K562 (cell line): ENCODE measurements at regions not wholly inside any gene's neighbourhood (a gene's known extent, or its start where the extent isn't known, plus 50 kb on each side); places are given as distances from the start of the nearest gene placed in this dataset.

Experiments used
- ATAC-seq: fragments of 200-7000 bp; cut with Tn5 transposase; 3 replicates; pipeline ENCODE4 v1.9.1; 2020; ENCODE audit warnings: moderate library complexity
- BruUV-seq: library from RNA; stranded (reverse); fragments of 400-500 nt; replicated peaks from 2 replicates; lab custom pipeline; 2021; lab: Mats Ljungman, UMichigan
- CTCF ChIA-PET: fragments of 300-600 bp; formaldehyde crosslinking; extraction: SDS; loops from one replicate; lab custom pipeline; 2021; ENCODE audit warnings: low intra/inter-chr PET ratio; lab: Yijun Ruan, JAX
- POLR2A ChIA-PET: fragments of 300-600, 350-650 bp; sonication (Branson Sonifier 250); formaldehyde crosslinking; extraction: SDS; loops from one replicate; lab custom pipeline; 2021; ENCODE audit warnings: antibody characterized with exemption, inconsistent platforms; lab: Yijun Ruan, JAX
- DNase-seq, 4 experiments: peaks; one replicate each; pipeline versions ENCODE4 v3.0.0 to v3.0.0-alpha.2; 2011 to 2018; ENCODE audit warnings: low spot score in 3 of 4, mixed read lengths in 3 of 4; ENCODE audit errors: extremely low read depth in 1 of 4
- FAIRE-seq: peaks from 2 replicates; lab custom pipeline; 2011; peaks lifted over from hg19 to GRCh38; lab: Jason Lieb, UNC
- H2AFZ ChIP-seq: 2 replicates; pipeline ENCODE4 v1.6.0; 2011; ENCODE audit warnings: low read depth, low read length, control low read depth, inconsistent platforms
- H3K27ac ChIP-seq: fragments of 200-600 bp; 3 replicates; pipeline ENCODE4 v1.8.0; 2011; ENCODE audit warnings: low read depth, mild to moderate bottlenecking, control low read depth, inconsistent platforms, low read length, moderate library complexity, mixed read lengths; ENCODE audit errors: extremely low read depth
- H3K27me3 ChIP-seq, 2 experiments: fragments of 300-600 bp in 1 of 2; 2 replicates in 1 of 2; 3 replicates in 1 of 2; pipeline versions ENCODE4 v1.6.0 to v1.8.0; 2011; ENCODE audit warnings: inconsistent platforms in 2 of 2, low read length in 2 of 2, mild to moderate bottlenecking in 1 of 2, mixed read lengths in 1 of 2, moderate library complexity in 1 of 2; ENCODE audit not compliant: control insufficient read depth in 2 of 2, insufficient read depth in 2 of 2
- H3K36me3 ChIP-seq: fragments of 300-600 bp; 3 replicates; pipeline ENCODE4 v1.8.0; 2011; ENCODE audit warnings: mild to moderate bottlenecking, low read length, inconsistent platforms; ENCODE audit not compliant: control insufficient read depth, insufficient read depth
- H3K4me1 ChIP-seq, 2 experiments: fragments of 200-600 bp in 1 of 2; replicated peaks in 1 of 2; 2 replicates in 1 of 2; 3 replicates in 1 of 2; pipeline versions ENCODE4 v1.5.1 to v1.8.0; 2011; ENCODE audit warnings: inconsistent platforms in 2 of 2, low read length in 2 of 2, mild to moderate bottlenecking in 1 of 2, mixed read lengths in 1 of 2, moderate library complexity in 1 of 2; ENCODE audit not compliant: control insufficient read depth in 2 of 2, insufficient read depth in 2 of 2
- H3K4me2 ChIP-seq: 2 replicates; pipeline ENCODE4 v1.6.1; 2011; ENCODE audit warnings: low read length, control low read depth, inconsistent platforms, mixed read lengths; ENCODE audit not compliant: insufficient read depth
- H3K4me3 ChIP-seq: fragments of 200-600 bp; sonication (generic), shearing (Covaris generic); 2 replicates; pipeline ENCODE4 v1.5.1; 2016; ENCODE audit warnings: control low read depth, inconsistent platforms
- H3K79me2 ChIP-seq: fragments of 200-600 bp; 3 replicates; pipeline ENCODE4 v1.8.0; 2011; ENCODE audit warnings: low read length, inconsistent platforms; ENCODE audit not compliant: control insufficient read depth, insufficient read depth
- H3K9ac ChIP-seq, 2 experiments: 2 replicates each; pipeline versions ENCODE4 v1.6.0 to v1.6.1; 2011; ENCODE audit warnings: low read depth in 2 of 2, low read length in 2 of 2, control low read depth in 1 of 2, inconsistent platforms in 1 of 2, mild to moderate bottlenecking in 1 of 2, mixed read lengths in 1 of 2; ENCODE audit not compliant: insufficient read depth in 1 of 2
- H3K9me1 ChIP-seq: one replicate; pipeline ENCODE4 v1.6.0; 2011; ENCODE audit warnings: inconsistent platforms, mild to moderate bottlenecking, low read length, moderate library complexity; ENCODE audit not compliant: control insufficient read depth, insufficient read depth
- H3K9me3 ChIP-seq: replicated peaks from 2 replicates; pipeline ENCODE4 v1.5.1; 2011; ENCODE audit warnings: low read depth, low read length, inconsistent platforms; ENCODE audit not compliant: control insufficient read depth, insufficient read depth
- H4K20me1 ChIP-seq: replicated peaks from 2 replicates; pipeline ENCODE4 v1.6.1; 2011; ENCODE audit warnings: low read length, inconsistent platforms, mixed read lengths; ENCODE audit not compliant: control insufficient read depth, insufficient read depth
- CBX5 ChIP-seq: IDR thresholded peaks from 2 replicates; pipeline ENCODE4 v1.6.1; 2014; ENCODE audit warnings: low read depth, borderline replicate concordance
- HEY1 ChIP-seq: fragments of 250-450 bp; sonication (Bioruptor Pico); IDR thresholded peaks from 2 replicates; pipeline ENCODE4 v1.5.0; 2020; ENCODE audit warnings: mild to moderate bottlenecking, moderate library complexity, borderline replicate concordance
- KDM1A ChIP-seq, 2 experiments: fragments of 450-650 bp; IDR thresholded peaks; 2 replicates each; pipeline ENCODE4 v1.6.1; 2016; ENCODE audit warnings: mild to moderate bottlenecking in 2 of 2
- NCOR1 ChIP-seq: fragments of 450-650 bp; IDR thresholded peaks from 2 replicates; pipeline ENCODE4 v1.6.1; 2016; ENCODE audit warnings: mild to moderate bottlenecking, moderate library complexity
- STAT5A ChIP-seq: IDR thresholded peaks from 2 replicates; pipeline ENCODE4 v1.6.1; 2012; ENCODE audit warnings: low read length, inconsistent platforms, borderline replicate concordance
- TGIF2 ChIP-seq: sonication (generic); formaldehyde crosslinking; IDR thresholded peaks from 2 replicates; pipeline ENCODE4 v1.8.1; 2022; ENCODE audit warnings: mild to moderate bottlenecking, missing genetic modification reagents, moderate library complexity
- U2AF1 ChIP-seq: fragments of 200-400 bp; formaldehyde crosslinking; optimal IDR thresholded peaks from 2 replicates; pipeline ENCODE3; 2017; ENCODE audit warnings: mild to moderate bottlenecking, low read depth, low read length, moderate library complexity
- ZNF699 ChIP-seq: fragments of 250-450 bp; sonication (Bioruptor Pico); IDR thresholded peaks from 2 replicates; pipeline ENCODE4 v1.8.0; 2021; ENCODE audit warnings: mild to moderate bottlenecking, moderate library complexity; ENCODE audit not compliant: insufficient replicate concordance
- WGBS: fragments of 100-300 bp; shearing (Covaris generic); methylation state at CpG from one replicate; pipeline ENCODE4 v1.1.6; 2016; ENCODE audit warnings: low coverage, mixed read lengths; ENCODE audit not compliant: insufficient coverage; ENCODE audit errors: missing lambda C conversion rate; 5-methylcytosine and 5-hydroxymethylcytosine counted together
- in situ Hi-C: fragments of 300-500 bp; cut with MboI; formaldehyde crosslinking; loops from 4 replicates; pipeline ENCODE4 v1.15.0; 2018; ENCODE audit warnings: inconsistent platforms, mixed read lengths
- intact Hi-C: fragments of 100-400 bp; cut with micrococcal nuclease; formaldehyde crosslinking; loops from 2 replicates; pipeline ENCODE4 v1.14.2; 2022
- TF ChIP-seq, protein P1 (sequence below): fragments of 250-450 bp; sonication (Bioruptor Pico); IDR thresholded peaks from 2 replicates; pipeline ENCODE4 v1.6.1; 2021; ENCODE audit warnings: mild to moderate bottlenecking

DNA sequence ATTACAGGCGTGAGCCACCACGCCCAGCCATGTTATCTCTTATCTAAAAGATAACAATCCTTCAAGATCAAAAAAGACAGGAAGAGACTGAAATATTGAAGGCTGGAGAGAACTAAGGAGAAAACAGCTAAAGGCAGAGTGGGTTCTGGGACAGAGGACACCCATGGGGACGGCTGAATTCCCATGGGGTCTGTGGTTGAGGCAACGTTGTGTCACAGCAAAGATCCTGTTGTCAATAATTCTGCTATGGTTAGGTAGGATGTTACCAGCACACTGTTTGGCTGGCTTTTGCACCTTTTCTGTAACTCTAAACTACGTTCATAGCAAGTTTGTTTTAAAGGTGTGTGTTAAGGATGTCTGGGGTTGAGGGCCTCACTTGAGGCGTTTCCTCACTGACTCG lies 137.7 kb upstream of the APCDD1 start:
- in situ Hi-C loops: loop anchor here (5.0 kb wide), 1 partner anchor 71 kb away; no protein-coding TSS in a partner anchor
- no TSS peak for BruUV-seq

DNA sequence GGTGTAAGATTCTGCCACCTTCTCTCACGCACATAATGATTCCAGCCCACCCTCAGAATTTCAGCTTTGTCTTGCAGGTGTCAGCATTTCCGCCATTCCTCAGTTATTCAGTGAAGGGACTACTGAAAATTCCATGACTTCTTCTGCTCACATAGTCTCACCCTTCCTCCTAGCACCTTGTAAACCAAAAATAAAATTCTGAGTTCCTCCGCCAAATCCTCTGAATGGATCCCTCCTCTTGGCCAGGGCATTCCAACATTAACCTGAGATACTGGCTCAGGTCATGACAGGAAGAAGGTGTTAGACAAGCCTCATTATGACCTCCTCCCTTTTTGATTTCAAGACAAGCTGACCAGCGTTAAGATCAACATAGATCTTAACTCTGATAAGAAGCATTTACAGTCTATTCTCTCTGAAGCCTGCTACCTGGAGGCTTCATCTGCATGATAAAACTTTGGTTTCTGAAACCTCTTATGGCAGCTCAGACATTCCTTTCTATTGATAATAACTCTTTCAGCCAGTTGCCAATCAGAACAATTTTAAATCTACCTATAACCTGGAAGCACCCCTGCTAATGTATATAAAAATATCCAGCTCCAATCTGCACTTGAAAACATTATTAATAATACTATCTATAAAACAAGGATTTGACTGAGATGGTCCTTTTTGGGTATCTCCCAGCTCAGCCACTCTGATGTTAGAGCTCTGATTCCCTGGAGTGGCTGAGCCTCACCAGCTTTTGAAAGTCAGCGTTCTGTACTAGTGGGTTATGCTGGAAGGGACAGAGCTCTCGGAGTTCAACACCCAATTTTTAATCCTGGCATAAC lies 136.4 kb upstream of the APCDD1 start:
- no peak for TF ChIP-seq STAT5A
- no peak for TF ChIP-seq KDM1A (IDR thresholded peaks at IDR 0.05)
- TF ChIP-seq U2AF1: no peak
- no peak for TF ChIP-seq CBX5
- no peak for TF ChIP-seq NCOR1
- no peaks in the 10 kb centered on the region for H3K36me3 ChIP-seq
- intact Hi-C loops: no loop called here
- H3K4me3 ChIP-seq: no peak overlapping the region
- ATAC-seq (no peak), DNase-seq (no peak), FAIRE-seq (no peak)
- in situ Hi-C loops: loop anchor here (5.0 kb wide), 1 partner anchor 69 kb away; no protein-coding TSS in a partner anchor
- no TSS peak for BruUV-seq
- H3K9ac ChIP-seq: no peak overlapping the region
- H3K4me2 ChIP-seq: no peak overlapping the region
- H3K4me1 ChIP-seq: no peaks in the 10 kb centered on the region
- ChIA-PET CTCF (no interaction called here), POLR2A (no interaction called here)
- H3K9me1 ChIP-seq: no peaks in the 10 kb centered on the region
- WGBS: 3% methylated on average over 6 of the region's 6 CpGs
- peaks cover 11 to 20% of the 10 kb centered on the region in 2 experiments; a peak in 3 of 5 replicates for H3K27me3 ChIP-seq
- H2AFZ ChIP-seq: no peak overlapping the region
- no peaks in the 10 kb centered on the region for H3K79me2 ChIP-seq
- H3K9me3 ChIP-seq: no peaks in the 10 kb centered on the region
- H4K20me1 ChIP-seq: no peaks in the 10 kb centered on the region
- no peak overlapping the region for H3K27ac ChIP-seq

More for the DNA sequence above, 137.7 kb upstream of the APCDD1 start:
- DNase-seq: no peak
- under 1% methylated on average over 7 of the region's 7 CpGs for WGBS
- Histone ChIP-seq H3K9ac (no peak overlapping the region), H3K9me1 (no peaks in the 10 kb centered on the region), H3K4me2 (no peak overlapping the region), H3K79me2 (no peaks in the 10 kb centered on the region), H3K27ac (no peak overlapping the region), H3K9me3 (no peaks in the 10 kb centered on the region), H4K20me1 (no peaks in the 10 kb centered on the region; the same call in 1 of the 2 replicates), H3K4me1 (no peaks in the 10 kb centered on the region), H2AFZ (no peak overlapping the region), H3K36me3 (no peaks in the 10 kb centered on the region), H3K27me3 (peaks cover 7 to 20% of the 10 kb centered on the region in 2 experiments; a peak in 3 of 5 replicates), H3K4me3 (no peak overlapping the region)
- ATAC-seq: no peak
- ChIA-PET POLR2A (no interaction called here), CTCF (no interaction called here)
- TF ChIP-seq, protein P1, sequence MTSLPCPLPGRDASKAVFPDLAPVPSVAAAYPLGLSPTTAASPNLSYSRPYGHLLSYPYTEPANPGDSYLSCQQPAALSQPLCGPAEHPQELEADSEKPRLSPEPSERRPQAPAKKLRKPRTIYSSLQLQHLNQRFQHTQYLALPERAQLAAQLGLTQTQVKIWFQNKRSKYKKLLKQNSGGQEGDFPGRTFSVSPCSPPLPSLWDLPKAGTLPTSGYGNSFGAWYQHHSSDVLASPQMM: no peak
- no peak for TF ChIP-seq HEY1 (CRISPR knock-in tag)
- no peak for TF ChIP-seq TGIF2 (CRISPR knock-in tag)
- TF ChIP-seq ZNF699 (CRISPR knock-in tag): no peak
- no peak for TF ChIP-seq U2AF1
- no peak for FAIRE-seq
- intact Hi-C loops: no loop called here
